ENCODE measurements at regions not wholly inside any gene's neighbourhood (a gene's known extent, or its start where the extent isn't known, plus 50 kb on each side); places are given as distances from the start of the nearest gene placed in this dataset.

GRCh38 chr13:34017231-34017630 lies 199.3 kb downstream of the RFC3 start:
- no peak for TF ChIP-seq CTCF (IDR thresholded peaks at IDR 0.05)
- TF ChIP-seq ZFX (IDR thresholded peaks at IDR 0.05; ENCODE audit: borderline replicate concordance), result no peak

Measured in 22Rv1 (cell line).